GM10266 (cell line): ENCODE measurements at regions not wholly inside any gene's neighbourhood (a gene's known extent, or its start where the extent isn't known, plus 50 kb on each side); places are given as distances from the start of the nearest gene placed in this dataset.

Experiments used
- DNase-seq: peaks from one replicate; pipeline ENCODE4 v3.0.0; 2012; ENCODE audit errors: extremely low spot score
- TF ChIP-seq, protein P1 (sequence below): IDR thresholded peaks from 2 replicates; pipeline ENCODE4 v1.5.1; 2012; ENCODE audit warnings: mild to moderate bottlenecking, low read depth; ENCODE audit not compliant: control insufficient read depth, insufficient read depth; ENCODE audit errors: missing control alignments

GRCh38 chr4:129167640-129168260, 71.8 kb downstream of the C4orf33 start:
- TF ChIP-seq, protein P1, sequence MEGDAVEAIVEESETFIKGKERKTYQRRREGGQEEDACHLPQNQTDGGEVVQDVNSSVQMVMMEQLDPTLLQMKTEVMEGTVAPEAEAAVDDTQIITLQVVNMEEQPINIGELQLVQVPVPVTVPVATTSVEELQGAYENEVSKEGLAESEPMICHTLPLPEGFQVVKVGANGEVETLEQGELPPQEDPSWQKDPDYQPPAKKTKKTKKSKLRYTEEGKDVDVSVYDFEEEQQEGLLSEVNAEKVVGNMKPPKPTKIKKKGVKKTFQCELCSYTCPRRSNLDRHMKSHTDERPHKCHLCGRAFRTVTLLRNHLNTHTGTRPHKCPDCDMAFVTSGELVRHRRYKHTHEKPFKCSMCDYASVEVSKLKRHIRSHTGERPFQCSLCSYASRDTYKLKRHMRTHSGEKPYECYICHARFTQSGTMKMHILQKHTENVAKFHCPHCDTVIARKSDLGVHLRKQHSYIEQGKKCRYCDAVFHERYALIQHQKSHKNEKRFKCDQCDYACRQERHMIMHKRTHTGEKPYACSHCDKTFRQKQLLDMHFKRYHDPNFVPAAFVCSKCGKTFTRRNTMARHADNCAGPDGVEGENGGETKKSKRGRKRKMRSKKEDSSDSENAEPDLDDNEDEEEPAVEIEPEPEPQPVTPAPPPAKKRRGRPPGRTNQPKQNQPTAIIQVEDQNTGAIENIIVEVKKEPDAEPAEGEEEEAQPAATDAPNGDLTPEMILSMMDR: no peak
- no peak for DNase-seq

DNA sequence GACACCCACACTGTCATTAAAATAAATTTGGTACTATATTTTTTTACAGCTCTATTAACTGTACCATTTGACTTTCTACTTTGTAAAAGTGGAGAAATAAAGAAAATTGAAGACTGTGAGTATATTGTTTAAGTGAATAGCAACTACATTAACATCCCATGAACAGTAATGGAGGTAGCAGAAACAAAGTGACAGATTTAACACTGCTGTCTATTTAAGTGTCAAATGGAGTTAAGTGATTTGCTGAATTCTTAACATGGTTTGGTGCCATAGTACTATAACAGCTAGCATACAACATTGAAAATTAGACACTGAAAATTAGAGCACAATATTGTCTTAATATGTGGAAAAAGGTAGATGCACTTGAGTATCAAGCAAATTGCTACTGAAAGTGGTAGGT, 76.2 kb downstream of the C4orf33 start:
- no peak for DNase-seq
- TF ChIP-seq, protein P1: no peak

- TF ChIP-seq, protein P1: no peak
- DNase-seq: no peak
Observed at GRCh38 chr4:129176864-129177263, 80.9 kb downstream of the C4orf33 start.

GRCh38 chr4:129179276-129179675, 83.3 kb downstream of the C4orf33 start:
- DNase-seq: no peak
- TF ChIP-seq, protein P1: no peak

- TF ChIP-seq, protein P1: no peak
- no peak for DNase-seq
Observed at GRCh38 chr4:129189630-129190029, 93.7 kb downstream of the C4orf33 start.

GRCh38 chr4:129193357-129194100, 97.6 kb downstream of the C4orf33 start:
- TF ChIP-seq, protein P1: no peak
- no peak for DNase-seq

GRCh38 chr4:129208481-129208880, 112.5 kb downstream of the C4orf33 start:
- no peak for DNase-seq
- TF ChIP-seq, protein P1: no peak
